NCI-H2227 treated with DMSO at 0.1 percent for 48 hours (cell line): ENCODE measurements at regions not wholly inside any gene's neighbourhood (a gene's known extent, or its start where the extent isn't known, plus 50 kb on each side); places are given as distances from the start of the nearest gene placed in this dataset.
"Not testable (repeated sequence)": the region's sequence is repeated elsewhere in the genome, so short reads cannot be mapped to it uniquely, and the experiment has no call there.

Source experiments
- DNase-seq: peaks from one replicate; lab custom pipeline; 2025; lab: John Stamatoyannopoulos, UW

DNA sequence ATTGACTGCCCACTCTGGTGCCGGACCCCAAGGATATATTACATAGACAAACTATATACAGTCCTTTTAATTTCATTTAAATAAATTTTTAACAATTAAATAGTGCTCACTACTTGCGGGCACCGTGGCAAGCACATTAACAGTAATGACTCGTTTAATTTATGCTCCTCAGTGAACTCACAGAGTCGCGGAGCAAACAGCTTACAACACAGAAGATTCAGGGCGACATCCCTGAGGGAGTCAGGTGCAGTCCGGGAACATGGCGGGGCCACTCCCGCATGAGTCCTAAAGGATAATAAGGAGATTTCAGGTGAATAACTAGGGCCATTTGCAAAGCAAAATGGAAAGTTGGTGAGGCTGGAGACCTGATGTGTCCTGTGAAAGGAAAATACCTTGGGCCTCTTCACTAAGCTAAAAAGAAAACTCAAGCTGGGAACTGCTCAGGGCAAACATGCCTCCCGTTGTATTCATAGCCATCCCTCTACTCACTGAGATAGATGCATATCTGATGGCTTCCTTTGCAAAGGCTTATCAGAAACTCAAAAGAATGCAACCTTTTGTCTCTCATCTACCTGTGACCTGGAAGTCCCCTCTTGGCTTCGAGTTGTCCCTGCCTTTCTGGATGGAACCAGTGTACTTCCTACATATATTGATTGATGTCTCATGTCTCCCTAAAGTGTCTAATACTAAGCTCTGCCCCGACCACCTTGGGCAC is 125.6 kb downstream of the KLF6 start:
- DNase-seq, result no peak

DNA sequence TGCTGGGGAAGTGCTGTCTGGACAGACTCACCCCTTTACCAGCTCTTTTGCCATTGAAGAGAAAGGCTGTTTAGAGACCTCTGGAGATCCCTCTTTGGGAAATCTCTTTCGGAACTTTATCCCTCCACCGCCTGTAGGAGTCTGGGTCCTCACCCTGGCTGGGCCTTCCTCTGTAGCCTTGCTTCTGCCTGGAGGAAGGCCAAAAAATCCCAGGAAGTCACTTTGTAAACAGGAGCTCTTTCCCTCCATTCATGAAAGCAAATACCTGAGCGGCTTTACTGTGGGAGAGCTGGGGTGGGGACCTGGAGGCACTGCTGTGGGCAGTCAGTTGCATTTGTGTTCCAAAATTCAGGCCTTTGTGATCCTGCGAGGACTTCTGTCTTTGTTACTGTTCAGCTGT is 126.2 kb downstream of the KLF6 start:
- no peak for DNase-seq

DNA sequence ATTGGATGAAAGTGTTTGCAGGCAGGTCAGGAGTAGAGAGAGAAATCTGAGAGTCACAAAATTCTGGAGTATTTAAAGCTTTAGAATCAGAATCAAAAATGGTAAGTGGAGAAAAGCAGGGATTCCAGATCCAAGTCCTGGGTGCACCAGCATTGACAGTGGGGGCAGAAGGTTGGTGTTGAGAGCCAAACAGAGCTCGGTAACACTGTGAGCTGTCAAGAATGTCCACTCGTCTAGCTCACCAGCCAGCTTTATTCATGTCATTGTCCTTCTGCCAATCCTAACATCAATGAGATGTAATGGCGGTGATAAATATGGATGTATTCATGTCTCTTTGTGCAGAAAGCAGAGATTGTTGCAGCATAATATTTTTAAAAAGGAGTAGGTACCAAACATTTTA is 128.8 kb downstream of the KLF6 start:
- DNase-seq, result no peak

DNA sequence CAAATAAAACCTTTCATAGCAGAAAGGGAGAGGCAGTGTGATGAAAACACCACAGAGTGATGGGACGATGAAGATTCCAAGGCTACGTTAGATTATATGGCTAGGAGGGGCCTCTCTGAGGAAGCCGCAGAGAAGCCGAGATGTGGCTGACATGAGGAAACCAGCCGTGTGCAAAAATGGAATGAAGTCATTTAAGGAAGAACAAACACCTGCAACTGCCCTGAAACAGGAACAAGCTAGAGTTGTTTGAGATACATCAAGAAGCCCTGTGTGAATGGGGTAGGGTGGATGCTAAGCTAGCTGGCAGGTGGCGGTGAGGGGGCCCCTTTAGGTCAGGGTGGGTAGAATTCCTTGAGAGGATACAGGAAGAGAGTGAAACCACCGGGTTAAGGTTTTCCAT is 129.5 kb downstream of the KLF6 start:
- DNase-seq, result no peak

DNA sequence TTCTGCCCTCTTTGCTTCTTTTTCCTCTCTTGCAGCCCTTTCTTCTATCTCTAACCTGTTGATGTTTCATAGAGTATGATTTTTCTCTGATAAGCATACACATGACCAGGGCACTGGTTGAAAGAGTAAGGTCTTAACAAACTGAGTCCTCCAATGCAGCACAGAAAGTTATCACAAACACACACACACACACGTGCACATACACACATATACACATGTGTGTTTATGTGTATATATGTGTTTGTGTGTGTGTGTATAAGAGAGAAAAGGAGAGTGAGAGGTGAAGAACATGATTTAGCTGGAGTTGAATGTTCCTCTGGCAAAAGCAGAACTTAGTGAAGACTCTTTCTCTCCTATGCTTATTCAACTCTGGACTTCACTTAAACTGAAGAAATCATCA is 130.0 kb downstream of the KLF6 start:
- no peak for DNase-seq

DNA sequence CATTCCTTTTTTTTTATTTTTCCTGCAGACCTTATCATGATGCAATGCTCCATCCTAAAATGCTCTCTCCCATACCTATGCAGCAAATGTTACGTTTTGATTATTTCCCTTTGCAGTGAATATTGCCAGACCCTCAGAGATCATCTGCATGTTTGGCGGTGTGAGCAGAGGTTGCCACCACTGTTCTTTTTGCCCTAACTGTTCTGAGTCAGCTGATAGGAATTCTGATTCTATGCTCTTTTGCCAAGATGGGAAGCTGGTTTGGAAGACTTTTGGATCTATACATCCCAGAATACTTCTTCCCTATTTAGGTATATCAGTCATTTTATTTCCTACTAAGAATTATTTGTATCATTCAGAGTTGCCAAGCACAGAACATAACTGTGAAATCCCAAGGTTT is 130.5 kb downstream of the KLF6 start:
- no peak for DNase-seq

DNA sequence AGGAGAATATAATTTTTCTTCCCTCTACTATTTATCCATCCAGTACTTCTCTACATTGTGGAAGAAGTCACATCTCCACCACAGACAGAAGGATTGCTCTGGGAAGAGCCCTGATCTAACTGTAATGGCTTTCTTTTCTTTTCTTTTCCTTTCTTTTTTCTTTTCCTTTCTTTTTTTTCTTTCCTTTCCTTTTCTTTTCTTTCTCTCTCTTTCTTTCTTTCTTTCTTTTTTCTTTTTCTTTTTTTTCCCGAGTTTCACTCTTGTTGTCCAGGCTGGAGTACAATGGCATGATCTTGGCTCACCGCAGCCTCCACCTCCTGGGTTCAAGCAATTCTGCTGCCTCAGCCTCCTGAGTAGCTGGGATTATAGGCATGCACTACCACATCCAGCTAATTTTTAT is 131.7 kb downstream of the KLF6 start:
- DNase-seq, result not testable (repeated sequence)

DNA sequence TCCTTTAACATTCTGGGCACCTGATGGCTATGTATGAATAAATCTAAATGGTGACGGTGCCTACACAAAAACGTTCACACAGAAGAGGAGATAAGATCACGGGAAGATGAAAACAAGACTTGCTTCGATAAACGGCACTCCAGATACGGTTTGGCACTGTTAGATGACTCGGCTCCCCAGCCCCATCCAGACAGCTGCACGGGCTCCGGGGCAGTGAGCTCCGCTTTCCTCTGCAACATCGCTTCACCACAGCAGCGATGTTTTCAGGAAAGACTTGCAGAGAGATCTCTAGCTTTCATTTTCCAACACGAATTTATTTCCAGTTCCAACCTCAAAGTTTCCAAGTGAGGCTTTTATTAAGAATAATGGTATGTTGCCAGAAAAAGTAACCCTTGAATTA is 132.1 kb downstream of the KLF6 start:
- DNase-seq, result no peak

DNA sequence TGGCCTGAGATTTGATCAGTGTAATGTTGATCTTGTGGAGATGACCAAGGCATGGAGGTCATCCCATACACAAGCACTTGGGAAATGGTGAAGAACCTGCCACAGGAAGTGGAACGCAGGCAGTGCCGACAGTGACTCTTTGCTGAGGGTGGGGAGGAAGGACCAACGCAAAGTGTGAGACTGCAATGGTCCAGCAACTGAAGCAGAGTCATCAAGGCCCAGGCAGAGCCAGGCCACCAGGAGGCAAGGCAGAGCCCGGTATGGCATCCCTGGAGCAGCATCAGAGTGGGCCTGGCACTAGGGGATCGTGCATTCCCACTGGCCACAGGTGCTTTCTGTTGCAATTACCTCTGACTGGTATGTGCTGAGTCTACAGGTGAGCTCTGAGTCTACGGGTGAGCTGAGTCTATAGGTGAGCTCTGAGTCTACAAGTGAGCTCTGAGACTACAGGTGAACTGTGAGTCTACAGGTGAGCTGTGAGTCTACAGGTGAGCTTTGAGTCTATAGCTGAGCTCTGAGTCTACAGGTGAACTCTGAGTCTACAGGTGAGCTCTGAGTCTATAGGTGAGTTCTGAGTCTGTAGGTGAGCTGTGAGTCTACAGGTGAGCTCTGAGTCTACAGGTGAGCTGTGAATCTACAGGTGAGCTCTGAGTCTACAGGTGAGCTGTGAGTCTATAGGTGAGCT is 132.9 kb downstream of the KLF6 start:
- no peak for DNase-seq

DNA sequence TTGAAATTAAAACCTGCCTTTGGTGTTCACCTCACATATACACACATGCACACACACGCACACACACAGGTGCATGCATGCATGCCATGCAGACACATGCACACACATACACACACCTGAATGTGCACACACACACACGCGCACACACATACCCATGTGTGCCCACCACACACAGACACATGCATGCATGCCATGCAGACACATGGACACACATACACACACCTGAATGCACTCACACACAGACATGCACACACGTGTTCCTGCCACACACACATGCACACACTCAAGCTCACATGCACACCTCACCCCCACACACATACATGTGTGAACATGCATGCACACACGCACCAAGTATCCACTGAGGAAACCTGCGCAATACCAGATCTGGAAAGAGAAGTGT is 136.4 kb downstream of the KLF6 start:
- DNase-seq, result no peak

DNA sequence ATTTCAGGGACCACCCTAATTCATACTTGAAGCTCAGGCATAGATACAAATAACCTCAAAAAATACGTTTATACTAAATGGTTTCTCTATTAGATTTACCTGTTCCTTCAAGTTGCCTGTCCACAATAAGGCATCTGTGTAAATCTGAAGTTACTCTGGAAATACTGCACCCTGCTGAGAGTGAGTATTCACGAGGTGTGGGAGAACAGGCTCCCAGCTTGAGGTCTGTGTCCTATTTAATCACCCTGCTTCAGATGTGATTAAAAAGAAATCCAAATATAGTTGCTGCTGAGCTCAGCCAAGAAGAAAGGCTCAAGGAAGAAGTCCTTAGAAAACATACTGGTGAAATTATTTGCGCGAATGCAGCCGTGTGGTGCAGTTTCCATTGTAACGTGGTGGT is 136.8 kb downstream of the KLF6 start:
- no peak for DNase-seq

DNA sequence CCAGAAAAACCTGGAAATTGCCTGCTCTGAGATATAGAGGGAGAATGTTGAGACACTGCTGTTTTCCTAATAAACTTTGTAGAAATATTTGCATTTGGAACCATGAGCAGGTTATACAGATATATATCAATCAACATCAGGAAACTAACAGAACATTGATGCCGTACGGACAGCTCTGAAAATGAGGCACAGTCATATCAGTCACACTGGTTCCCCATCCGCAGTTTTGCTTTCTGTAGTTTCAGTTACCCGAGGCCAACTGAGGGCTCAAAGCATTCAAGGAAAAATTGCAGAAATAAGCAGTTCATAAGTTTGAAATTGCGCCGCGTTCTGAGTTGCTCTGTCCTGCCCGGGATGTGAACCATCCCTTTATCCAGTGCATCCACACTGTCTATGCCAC is 137.9 kb downstream of the KLF6 start:
- no peak for DNase-seq

DNA sequence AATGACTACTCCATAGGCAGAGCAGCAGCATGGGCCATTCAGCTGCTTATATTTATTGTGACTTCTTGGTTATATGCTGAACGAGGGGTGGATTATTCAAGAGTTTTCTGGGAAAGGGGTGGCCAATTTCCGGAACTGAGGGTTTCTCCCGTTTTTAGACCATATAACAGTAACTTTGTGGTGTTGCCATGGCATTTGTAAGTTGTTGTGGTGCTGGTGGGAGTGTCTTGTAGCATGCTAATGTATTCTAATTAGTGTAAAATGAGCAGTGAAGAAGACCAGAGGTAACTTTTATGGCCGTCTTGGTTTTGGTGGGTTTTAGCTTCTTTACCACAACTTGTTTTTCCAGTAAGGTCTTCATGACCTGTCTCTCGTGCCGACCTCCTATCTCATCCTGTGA is 139.6 kb downstream of the KLF6 start:
- no peak for DNase-seq

DNA sequence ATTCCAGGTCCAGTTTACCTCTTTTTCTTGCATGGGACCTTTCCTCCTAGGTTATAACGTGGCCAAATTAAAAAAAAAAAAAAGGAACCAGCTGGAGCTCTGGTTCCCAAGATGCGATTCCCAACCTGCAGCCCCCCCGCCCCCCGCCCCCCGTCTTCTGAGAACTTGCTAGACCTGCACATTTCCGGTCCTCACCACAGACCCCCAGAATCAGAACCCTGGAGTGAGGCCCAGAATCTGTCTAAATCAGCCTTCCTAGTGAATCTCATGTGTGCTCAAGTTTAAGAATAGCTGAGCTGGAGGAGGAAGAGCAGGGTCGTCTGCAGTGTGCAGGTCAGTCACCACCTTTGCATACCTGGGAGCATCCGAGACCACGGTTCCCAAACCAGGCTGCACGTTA is 144.2 kb downstream of the KLF6 start:
- DNase-seq, result no peak

DNA sequence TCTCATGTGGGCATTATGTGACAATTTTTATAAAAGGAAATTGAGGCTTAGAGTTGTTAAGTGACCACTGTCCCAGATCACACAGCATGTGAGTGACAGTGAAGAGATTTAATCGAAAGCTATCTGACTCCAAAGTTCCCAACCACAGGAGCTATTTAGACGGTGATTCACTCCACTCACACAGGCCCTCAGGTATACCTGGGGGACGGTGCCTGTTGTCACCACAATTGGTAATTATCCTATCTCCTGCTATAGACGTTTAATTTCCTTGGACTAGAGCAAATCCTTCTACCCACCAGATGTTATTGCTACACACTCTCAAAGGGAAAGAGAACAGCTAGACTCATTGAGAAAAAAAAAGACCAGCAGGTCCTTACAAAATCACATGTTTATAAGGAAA is 145.5 kb downstream of the KLF6 start:
- DNase-seq, result peak; percentile 44

DNA sequence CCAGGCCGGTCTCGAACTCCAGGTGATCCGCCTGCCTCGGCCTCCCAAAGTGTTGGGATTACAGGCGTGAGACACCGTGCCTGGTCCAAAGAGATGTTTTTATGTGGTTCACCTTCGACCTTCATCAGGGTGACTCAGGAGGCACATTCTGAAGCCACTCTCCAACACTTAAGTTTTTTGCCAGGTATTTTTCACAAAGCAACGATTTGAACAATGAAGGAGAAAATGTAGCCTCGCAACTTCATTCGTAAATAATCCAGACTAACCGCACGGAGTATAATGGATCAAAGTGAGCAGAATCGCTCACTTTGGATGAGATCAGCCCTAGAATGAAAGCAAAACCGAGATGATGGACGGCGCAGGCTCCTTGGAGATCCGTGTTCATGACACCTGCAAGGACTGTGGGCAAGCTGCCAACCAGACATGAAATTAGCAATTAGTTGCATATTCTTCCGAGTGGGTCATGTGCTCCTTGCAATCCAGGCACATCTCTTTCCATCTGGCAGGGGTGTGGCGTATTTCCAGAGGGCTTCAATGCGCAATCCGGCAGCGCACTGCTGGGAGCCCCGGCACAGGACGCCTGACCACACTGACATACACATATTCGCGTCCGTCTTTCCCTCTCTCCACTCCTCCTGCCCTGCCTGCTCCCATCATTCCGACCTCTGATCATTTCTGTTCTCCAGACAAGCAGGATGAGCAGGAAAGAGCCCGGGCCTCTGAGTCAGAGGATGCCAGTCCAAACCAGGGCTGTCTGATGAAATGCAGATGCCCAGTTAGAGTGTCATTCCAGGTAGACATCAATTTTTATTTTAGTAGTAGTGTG is 148.4 kb downstream of the KLF6 start:
- DNase-seq, result peak; percentile 80

DNA sequence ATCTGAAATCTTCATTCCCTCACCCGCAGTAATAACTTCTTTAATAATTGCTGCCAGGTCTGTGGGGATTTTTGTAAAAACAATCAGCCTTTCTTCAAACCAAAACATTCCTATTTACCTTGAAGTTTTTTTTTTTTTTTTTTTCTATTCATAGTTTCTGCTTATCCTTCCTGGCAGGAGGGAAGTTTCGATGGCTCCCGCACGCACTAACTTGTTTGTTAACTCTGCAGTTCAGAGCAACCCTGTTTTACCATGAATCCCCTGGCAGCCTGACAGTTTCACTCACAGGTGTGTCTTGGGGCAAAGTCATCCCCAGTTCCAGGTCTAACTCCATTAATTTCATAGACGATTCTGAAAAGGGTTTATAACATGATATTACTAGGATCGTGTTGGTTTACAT is 149.3 kb downstream of the KLF6 start:
- DNase-seq, result no peak

DNA sequence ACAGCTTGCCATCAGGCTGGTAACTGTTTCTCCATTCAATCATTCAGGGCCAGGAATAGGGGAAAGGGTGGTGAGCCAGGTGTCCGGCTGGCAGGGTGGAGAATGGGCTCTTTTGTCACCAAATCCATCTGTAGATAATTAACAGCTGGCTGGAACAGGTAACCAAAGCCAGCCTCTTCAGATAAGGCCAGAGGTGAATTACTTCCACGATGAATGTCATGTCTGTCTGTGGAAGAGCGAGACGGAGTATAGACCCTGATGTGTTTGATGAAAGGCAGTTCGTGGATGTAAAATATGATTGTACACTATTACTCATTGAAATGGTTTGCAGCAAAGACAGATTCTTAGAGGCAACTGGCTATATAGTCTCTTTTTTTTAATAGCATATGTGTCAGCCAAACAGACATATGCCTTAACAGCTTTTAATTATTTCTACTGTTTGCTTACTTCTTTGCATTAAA is 149.8 kb downstream of the KLF6 start:
- no peak for DNase-seq

DNA sequence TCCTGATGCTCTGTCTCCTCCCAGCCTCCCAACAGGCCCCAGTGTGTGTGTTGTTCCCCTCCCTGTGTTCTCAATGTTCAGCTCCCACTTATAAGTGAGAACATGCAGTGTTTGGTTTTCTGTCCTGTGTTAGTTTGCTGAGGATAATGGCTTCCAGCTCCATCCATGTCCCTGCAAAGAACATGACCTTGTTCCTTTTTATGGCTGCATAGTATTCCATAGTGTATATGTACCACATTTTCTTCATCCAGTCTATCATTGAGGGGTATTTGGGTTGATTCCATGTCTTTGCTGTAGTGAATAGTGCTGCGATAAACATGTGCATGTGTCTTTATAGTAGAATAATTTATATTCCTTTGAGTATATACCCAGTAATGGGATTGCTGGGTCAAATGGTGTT is 150.4 kb downstream of the KLF6 start:
- not testable (repeated sequence) for DNase-seq

DNA sequence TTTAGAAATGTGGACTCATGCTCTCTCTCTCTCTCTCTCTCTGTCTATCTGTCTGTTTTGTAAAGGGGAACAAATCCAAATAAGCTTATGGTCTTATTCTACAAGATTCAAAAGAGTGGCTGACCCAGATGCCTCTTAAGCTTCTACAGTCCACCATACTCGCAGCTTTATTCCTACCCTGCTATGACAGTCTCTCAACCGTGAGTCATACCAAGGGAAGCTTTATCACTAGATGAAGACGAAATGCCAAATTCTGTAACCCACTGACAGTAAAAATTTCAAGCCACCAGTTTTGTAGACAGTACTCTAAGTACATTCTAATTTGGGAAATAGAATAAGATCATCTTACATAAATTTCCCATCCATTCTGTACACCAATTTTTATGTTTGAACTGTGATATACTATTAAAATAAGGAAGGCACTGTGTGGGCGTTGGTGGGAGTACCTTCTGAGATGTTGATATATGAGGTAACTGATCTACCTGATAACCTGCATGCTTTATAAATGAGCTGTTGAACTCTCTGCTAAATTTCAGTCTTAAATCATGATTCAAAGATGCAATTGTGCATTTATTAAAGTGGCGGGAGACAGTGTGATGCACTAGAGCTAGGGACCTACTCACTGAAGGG is 153.2 kb downstream of the KLF6 start:
- DNase-seq, result no peak

DNA sequence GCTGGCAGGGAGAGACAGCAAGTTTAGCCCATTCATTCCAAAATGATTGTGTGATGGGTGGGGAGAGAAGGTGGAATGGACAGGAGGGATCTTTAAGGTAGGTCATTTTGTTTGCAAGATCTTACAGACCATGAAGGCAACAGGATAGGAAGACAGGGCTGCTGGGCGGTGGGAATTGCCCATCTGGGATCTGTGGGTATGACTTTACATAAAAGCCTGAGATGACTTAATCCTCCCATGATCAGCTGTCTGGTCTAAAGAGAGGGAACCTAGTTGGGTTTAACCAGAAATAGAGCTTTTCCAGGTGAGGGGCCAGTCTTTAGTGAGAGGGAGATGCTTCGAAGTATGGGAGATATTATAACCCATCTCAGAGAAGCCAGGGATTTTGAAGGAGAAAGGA is 153.7 kb downstream of the KLF6 start:
- DNase-seq, result no peak

DNA sequence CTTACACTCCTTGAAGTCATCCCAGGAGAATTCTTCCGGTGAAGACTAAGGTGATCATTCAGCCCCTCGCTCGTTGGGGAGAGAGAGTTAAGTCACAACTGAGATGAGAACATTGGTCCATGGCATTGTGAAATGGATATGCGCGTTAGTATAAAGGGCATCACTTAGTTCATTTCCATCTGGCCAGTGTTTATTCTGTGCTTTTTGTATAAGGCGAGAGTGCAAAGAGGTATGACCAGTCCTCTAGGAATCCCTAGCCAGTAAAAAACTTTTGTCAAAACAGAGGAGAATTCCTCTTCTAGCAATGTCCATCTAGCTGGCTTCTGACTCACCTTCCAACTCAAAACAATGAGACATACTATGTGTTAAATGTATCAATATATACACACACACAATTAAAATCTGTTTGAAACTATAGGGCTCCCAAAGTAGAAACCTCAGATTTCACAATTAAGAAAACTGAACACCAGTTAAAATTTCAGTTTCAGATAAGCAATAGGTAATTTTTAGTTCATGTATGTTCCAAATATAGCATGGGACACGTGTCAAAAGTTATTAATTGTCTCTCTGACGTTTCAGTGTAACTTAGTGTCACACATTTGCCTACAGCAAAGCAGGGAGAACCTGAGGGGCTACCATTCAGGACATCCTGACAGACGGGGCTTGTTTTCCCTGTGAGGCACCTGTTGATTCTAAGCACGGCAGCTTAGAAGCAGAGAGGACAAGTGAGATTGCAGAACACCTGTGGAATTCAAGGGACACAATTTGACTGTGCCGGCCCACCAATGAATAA is 158.9 kb downstream of the KLF6 start:
- DNase-seq, result no peak
